ENCODE measurements at regions not wholly inside any gene's neighbourhood (a gene's known extent, or its start where the extent isn't known, plus 50 kb on each side); places are given as distances from the start of the nearest gene placed in this dataset.

- no peak for TF ChIP-seq TAF1 (IDR thresholded peaks at IDR 0.05; ENCODE audit: low read depth, low read length)
- TF ChIP-seq POU2F2 (IDR thresholded peaks at IDR 0.05; ENCODE audit: low read depth, low read length): no peak
- TF ChIP-seq SPI1 (IDR thresholded peaks at IDR 0.05; ENCODE audit: low read depth, low read length): no peak
- no peak for TF ChIP-seq POLR2A (IDR thresholded peaks at IDR 0.05; ENCODE audit: low read depth, low read length)
- TF ChIP-seq PAX5 (IDR thresholded peaks at IDR 0.05; ENCODE audit: insufficient read depth, low read length, severe bottlenecking): no peak
- TF ChIP-seq POLR2AphosphoS5 (IDR thresholded peaks at IDR 0.05; ENCODE audit: low read depth, low read length): no peak
- DNase-seq (ENCODE audit: insufficient read length, low spot score) (no peak), FAIRE-seq (no peak)
These were observed 77.1 kb upstream of the FRMD1 start for GRCh38 chr6:168155821-168156741.

- FAIRE-seq: no peak
These were observed 76.2 kb upstream of the FRMD1 start for GRCh38 chr6:168155193-168155592.

DNA sequence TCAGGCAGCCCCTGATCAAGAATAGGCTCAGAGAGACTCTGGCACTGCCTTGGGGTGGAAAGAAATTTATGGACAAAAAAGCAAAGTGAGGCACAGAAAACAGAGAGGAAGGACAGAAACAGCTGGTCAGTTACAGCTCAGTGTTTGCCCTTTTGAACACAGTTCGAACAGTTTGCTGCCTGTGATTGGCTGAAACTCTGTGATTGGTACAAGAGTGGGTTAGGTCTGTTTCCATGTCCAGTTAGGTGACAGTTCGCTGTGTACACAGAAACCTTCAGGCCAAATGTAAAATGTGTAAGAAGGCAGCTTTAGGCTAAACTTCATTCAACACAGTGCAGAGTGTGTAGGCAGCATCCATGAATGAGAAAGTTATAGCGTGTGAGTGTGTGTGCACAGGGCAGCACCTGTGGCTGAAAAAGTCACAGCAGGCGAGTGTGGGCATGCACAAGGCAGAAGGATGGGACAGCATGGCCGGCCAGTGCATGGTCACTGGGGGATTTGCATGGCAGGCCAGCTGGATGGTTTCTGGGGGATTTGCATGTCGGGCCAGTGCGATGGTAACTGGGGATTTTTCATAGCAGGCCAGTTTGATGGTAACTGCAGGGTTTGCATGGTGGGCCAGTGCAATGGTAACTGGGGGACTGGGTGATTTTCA is 75.4 kb upstream of the FRMD1 start:
- no peak for TF ChIP-seq PAX5 (IDR thresholded peaks at IDR 0.05; ENCODE audit: insufficient read depth, low read length, severe bottlenecking)
- no peak for TF ChIP-seq TAF1 (IDR thresholded peaks at IDR 0.05; ENCODE audit: low read depth, low read length)
- no peak for TF ChIP-seq POU2F2 (IDR thresholded peaks at IDR 0.05; ENCODE audit: low read depth, low read length)
- no peak for TF ChIP-seq SPI1 (IDR thresholded peaks at IDR 0.05; ENCODE audit: low read depth, low read length)
- TF ChIP-seq POLR2A (IDR thresholded peaks at IDR 0.05; ENCODE audit: low read depth, low read length): no peak
- no peak for TF ChIP-seq POLR2AphosphoS5 (IDR thresholded peaks at IDR 0.05; ENCODE audit: low read depth, low read length)
- DNase-seq (ENCODE audit: insufficient read length, low spot score) (no peak), FAIRE-seq (no peak)

More at GRCh38 chr6:168155193-168155592, 76.2 kb upstream of the FRMD1 start:
- DNase-seq (ENCODE audit: insufficient read length, low spot score): no peak
- TF ChIP-seq POLR2A (IDR thresholded peaks at IDR 0.05; ENCODE audit: low read depth, low read length) (no peak), PAX5 (IDR thresholded peaks at IDR 0.05; ENCODE audit: insufficient read depth, low read length, severe bottlenecking) (no peak), POLR2AphosphoS5 (IDR thresholded peaks at IDR 0.05; ENCODE audit: low read depth, low read length) (no peak), TAF1 (IDR thresholded peaks at IDR 0.05; ENCODE audit: low read depth, low read length) (no peak), POU2F2 (IDR thresholded peaks at IDR 0.05; ENCODE audit: low read depth, low read length) (no peak), SPI1 (IDR thresholded peaks at IDR 0.05; ENCODE audit: low read depth, low read length) (no peak)

DNA sequence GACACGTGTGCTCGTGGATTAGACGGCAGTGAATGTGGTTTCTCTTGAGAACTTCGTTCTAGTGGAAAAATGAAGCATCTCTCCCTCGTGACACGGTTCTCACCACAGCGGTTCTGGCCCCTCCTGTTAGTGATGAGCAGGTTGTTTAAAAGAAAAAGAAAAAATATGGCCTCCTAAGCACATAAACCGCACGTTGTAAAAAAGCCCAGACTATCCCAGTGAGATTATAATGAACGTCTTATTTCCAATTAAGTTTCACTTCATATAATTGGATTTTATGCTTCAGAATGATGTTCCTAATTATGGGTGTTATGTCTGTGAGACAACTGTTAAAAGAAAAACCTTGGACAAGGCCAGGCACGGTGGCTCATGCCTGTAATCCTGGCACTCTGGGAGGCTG is 74.5 kb upstream of the FRMD1 start:
- FAIRE-seq (no peak), DNase-seq (ENCODE audit: insufficient read length, low spot score) (no peak)
- TF ChIP-seq SPI1 (IDR thresholded peaks at IDR 0.05; ENCODE audit: low read depth, low read length) (no peak), POU2F2 (IDR thresholded peaks at IDR 0.05; ENCODE audit: low read depth, low read length) (no peak), POLR2A (IDR thresholded peaks at IDR 0.05; ENCODE audit: low read depth, low read length) (no peak)

DNA sequence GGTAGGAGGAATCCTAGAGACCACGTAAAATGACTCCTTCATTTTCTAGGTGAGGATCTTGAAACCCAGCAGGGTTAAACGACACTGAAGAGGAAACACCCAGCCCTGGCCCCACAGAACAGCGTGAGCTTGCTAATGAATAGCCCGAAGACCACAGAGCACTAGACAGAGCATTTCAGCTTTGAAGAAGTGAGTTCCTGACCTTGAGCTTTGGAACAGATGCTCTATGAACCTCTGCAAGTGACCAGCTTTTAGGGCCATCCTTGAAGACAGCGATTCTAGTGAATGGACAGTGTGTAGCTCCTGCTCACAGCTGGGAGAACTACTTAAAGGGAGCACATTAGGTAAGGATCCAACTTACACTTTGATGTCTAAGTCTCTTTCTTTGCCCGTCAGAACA is 74.0 kb upstream of the FRMD1 start:
- DNase-seq (ENCODE audit: insufficient read length, low spot score) (no peak), FAIRE-seq (no peak)
- TF ChIP-seq POLR2AphosphoS5 (IDR thresholded peaks at IDR 0.05; ENCODE audit: low read depth, low read length) (no peak), POU2F2 (IDR thresholded peaks at IDR 0.05; ENCODE audit: low read depth, low read length) (no peak), POLR2A (IDR thresholded peaks at IDR 0.05; ENCODE audit: low read depth, low read length) (no peak), PAX5 (IDR thresholded peaks at IDR 0.05; ENCODE audit: insufficient read depth, low read length, severe bottlenecking) (no peak), SPI1 (IDR thresholded peaks at IDR 0.05; ENCODE audit: low read depth, low read length) (no peak), TAF1 (IDR thresholded peaks at IDR 0.05; ENCODE audit: low read depth, low read length) (no peak)

GRCh38 chr6:168152306-168152963 is 73.4 kb upstream of the FRMD1 start:
- DNase-seq (ENCODE audit: insufficient read length, low spot score) (no peak), FAIRE-seq (no peak)
- TF ChIP-seq TAF1 (IDR thresholded peaks at IDR 0.05; ENCODE audit: low read depth, low read length): no peak
- TF ChIP-seq POLR2AphosphoS5 (IDR thresholded peaks at IDR 0.05; ENCODE audit: low read depth, low read length): no peak
- TF ChIP-seq SPI1 (IDR thresholded peaks at IDR 0.05; ENCODE audit: low read depth, low read length): no peak
- TF ChIP-seq POU2F2 (IDR thresholded peaks at IDR 0.05; ENCODE audit: low read depth, low read length): no peak
- no peak for TF ChIP-seq POLR2A (IDR thresholded peaks at IDR 0.05; ENCODE audit: low read depth, low read length)
- TF ChIP-seq PAX5 (IDR thresholded peaks at IDR 0.05; ENCODE audit: insufficient read depth, low read length, severe bottlenecking): no peak

- FAIRE-seq (no peak), DNase-seq (ENCODE audit: insufficient read length, low spot score) (no peak)
- TF ChIP-seq PAX5 (IDR thresholded peaks at IDR 0.05; ENCODE audit: insufficient read depth, low read length, severe bottlenecking) (no peak), TAF1 (IDR thresholded peaks at IDR 0.05; ENCODE audit: low read depth, low read length) (no peak), POLR2A (IDR thresholded peaks at IDR 0.05; ENCODE audit: low read depth, low read length) (no peak), POU2F2 (IDR thresholded peaks at IDR 0.05; ENCODE audit: low read depth, low read length) (no peak), SPI1 (IDR thresholded peaks at IDR 0.05; ENCODE audit: low read depth, low read length) (no peak), POLR2AphosphoS5 (IDR thresholded peaks at IDR 0.05; ENCODE audit: low read depth, low read length) (no peak)
These were observed 71.7 kb upstream of the FRMD1 start for GRCh38 chr6:168150551-168151320.

GRCh38 chr6:168149015-168149414 is 70.0 kb upstream of the FRMD1 start:
- TF ChIP-seq TAF1 (IDR thresholded peaks at IDR 0.05; ENCODE audit: low read depth, low read length): no peak
- TF ChIP-seq SPI1 (IDR thresholded peaks at IDR 0.05; ENCODE audit: low read depth, low read length): no peak
- TF ChIP-seq POLR2AphosphoS5 (IDR thresholded peaks at IDR 0.05; ENCODE audit: low read depth, low read length): no peak
- TF ChIP-seq POLR2A (IDR thresholded peaks at IDR 0.05; ENCODE audit: low read depth, low read length): no peak
- TF ChIP-seq POU2F2 (IDR thresholded peaks at IDR 0.05; ENCODE audit: low read depth, low read length): no peak
- TF ChIP-seq PAX5 (IDR thresholded peaks at IDR 0.05; ENCODE audit: insufficient read depth, low read length, severe bottlenecking): no peak
- DNase-seq (ENCODE audit: insufficient read length, low spot score) (no peak), FAIRE-seq (no peak)
